ENCODE measurements at regions not wholly inside any gene's neighbourhood (a gene's known extent, or its start where the extent isn't known, plus 50 kb on each side); places are given as distances from the start of the nearest gene placed in this dataset.
"Not testable (repeated sequence)": the region's sequence is repeated elsewhere in the genome, so short reads cannot be mapped to it uniquely, and the experiment has no call there.

DNA sequence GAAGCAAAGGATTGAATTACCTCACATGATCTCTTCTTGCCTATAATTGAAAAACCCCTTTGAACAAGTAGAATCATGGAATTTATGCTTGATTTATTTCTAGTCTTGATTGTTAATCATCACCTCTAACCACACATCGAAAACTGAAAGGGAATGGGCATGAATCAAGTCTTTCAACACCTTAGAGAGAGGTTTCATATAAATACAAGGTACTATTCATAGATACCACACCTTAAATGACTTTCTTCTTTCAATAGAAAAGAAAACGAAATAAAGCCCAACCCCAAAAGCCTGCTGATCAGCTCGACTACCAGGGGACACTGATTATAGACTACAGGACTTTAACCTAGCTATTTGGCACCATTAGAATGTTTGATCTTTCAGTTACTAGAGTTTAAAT, 128.6 kb upstream of the PTPRZ1 start:
- DNase-seq (ENCODE audit: low read depth), result no peak

DNA sequence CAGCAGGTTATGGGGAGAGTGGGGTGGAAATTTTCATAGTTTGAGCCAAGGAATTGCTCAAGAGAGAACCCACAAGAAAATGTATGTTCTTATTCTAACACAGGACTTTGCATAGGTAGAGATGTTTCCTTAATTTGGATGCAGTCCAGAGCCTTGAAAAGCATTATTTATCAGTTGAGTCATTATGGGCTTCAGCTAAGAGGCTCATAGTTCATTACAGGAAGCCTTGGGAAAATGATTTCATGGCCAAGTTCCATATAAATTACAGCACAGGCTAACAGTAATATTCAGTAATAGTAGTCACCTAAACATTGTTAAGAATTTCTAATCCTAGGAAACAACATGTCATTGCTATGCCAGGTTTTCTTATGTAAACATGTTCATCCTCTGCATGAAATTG, 131.1 kb upstream of the PTPRZ1 start:
- DNase-seq (ENCODE audit: low read depth), result no peak

DNA sequence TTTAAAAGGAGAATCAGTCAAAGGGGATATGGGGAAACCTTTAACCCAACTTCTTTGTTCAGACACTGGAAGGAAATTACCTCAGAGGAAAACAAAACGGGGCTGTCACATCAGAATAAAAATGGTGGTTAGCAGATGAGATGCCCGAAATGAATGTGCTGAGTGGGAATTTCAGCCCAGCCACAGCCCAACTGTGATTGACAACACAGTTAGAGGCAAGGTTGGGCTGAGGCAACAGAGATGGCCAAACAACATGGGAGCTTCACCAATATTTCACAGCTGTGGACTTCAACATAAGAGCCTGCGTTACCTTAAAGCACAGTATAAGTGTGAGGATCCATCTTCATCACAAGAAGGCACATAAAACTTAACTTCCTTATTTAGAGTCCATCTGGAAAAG, 133.5 kb upstream of the PTPRZ1 start:
- no peak for DNase-seq (ENCODE audit: low read depth)

DNA sequence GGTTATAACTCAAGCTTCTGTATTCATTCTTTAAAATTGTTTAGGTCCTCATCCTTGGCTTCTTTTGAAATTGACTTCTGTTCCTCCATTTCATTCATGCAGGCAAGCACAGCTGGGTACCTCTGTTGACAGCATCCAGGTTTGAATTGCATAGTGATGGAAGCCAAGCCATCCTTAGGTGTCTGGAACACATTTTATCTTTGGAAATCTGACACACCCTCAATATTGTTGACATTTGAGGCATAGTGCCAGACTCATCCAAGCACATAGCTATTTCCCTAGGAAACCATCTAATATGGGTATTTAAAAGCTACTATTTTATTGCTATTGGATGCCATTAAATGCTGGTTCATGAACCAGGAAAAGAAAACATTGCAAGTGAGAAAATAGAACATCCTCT, 142.1 kb upstream of the PTPRZ1 start:
- DNase-seq (ENCODE audit: low read depth), result no peak

- DNase-seq (ENCODE audit: low read depth), result no peak
Measured at GRCh38 chr7:121714559-121715303, 158.2 kb upstream of the PTPRZ1 start.

DNA sequence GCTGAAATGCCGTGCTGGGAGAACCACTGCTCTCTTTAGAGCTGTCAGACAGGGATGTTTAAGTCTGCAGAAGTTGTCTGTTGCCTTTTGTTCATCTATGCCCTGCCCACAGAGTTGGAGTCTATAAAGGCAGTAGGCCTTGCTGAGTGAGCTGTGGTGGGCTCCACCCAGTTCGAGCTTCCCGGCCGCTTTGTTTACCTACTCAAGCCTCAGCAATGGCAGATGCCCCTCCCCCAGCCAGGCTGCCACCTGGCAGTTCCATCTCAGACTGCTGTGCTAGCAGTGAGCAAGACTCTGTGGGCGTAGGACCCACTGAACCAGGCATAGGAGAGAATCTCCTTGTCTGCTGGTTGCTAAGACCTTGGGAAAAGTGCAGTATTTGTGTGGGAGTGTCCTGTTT, 160.0 kb upstream of the PTPRZ1 start:
- DNase-seq (ENCODE audit: low read depth), result not testable (repeated sequence)

- no peak for DNase-seq (ENCODE audit: low read depth)
Measured at GRCh38 chr7:121697731-121698316, 175.1 kb upstream of the PTPRZ1 start.

- DNase-seq (ENCODE audit: low read depth), result no peak
Measured at GRCh38 chr7:121696954-121697353, 176.0 kb upstream of the PTPRZ1 start.

- DNase-seq (ENCODE audit: low read depth), result no peak
Measured at GRCh38 chr7:121689749-121690148, 183.2 kb upstream of the PTPRZ1 start.

DNA sequence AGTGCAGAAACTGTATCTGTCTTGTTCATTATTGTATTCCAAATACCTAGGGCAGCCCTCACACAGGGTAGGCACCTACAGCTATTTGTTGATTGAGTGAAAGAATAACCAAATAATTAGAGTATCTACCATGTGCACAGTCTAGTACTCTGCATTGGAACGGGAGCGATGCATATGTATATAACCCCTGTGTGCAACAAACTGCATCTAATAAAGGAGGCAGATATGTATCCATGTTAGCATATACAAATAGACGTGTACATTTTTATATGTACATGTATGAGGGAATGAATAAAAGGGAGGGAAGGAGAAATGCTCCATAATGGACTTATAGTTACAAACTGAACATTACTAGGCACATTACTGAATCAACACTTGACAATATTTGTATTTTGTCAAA, 191.3 kb upstream of the PTPRZ1 start:
- no peak for DNase-seq (ENCODE audit: low read depth)

- no peak for DNase-seq (ENCODE audit: low read depth)
Measured at GRCh38 chr7:121676168-121676567, 196.8 kb upstream of the PTPRZ1 start.

GRCh38 chr7:121674455-121674854, 198.5 kb upstream of the PTPRZ1 start:
- not testable (repeated sequence) for DNase-seq (ENCODE audit: low read depth)

DNA sequence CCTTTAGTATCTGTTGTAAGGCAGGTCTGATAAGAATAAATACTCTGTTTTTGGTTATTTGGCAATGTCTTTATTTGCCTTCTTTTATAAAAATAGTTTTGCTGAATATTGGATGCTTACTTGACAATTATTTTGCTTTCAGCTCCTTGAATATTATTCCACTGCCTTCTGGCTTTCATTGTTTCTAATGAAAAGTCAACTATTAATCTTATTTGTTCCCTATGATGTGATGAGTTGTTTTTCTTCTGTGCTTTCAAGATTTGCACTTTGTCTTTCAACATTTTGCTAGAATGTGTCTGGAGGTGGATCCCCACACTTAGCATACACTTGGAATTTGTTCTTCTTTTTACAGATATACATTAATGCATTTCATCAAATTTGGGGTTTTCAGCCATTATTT, 203.8 kb upstream of the PTPRZ1 start:
- DNase-seq (ENCODE audit: low read depth), result no peak

DNA sequence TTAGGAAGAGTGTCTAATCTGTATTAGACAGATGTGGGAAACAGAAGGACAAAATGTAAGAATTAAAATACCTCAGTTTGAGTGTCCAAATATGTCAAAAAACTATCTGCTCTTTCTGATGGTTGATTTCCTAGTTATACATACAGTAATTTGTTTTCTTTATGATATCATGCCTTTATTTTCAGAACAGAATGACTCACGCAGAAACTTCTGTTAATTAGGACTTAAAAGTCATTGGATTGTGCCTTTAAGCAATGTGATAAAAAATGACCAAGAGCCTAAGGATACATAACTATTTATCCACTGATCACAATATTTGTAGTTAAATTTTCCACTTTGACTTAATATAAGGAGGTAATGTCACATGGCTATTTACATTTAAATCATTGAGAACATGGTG, 206.7 kb upstream of the PTPRZ1 start:
- DNase-seq (ENCODE audit: low read depth), result no peak

DNA sequence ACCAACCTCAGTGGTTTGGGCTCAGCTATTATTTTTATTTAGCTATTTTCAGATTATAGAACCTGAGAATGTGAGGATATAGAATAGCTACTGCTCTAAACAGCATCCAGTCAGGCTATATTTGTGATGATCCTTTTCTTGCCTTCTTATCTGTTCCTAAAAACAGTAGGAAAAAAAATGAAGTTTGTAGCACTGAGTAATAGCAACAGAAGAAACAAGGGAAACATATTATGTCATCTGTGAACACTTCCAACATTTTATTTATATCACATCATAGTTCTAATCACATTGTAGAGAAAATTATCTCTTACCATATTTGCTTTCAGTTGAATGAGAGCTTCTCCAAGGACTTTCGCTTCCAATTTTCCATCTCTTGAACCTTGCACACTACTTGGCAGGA, 229.6 kb upstream of the PTPRZ1 start:
- no peak for DNase-seq (ENCODE audit: low read depth)

- no peak for DNase-seq (ENCODE audit: low read depth)
Measured at GRCh38 chr7:121639705-121640104, 233.3 kb upstream of the PTPRZ1 start.

DNA sequence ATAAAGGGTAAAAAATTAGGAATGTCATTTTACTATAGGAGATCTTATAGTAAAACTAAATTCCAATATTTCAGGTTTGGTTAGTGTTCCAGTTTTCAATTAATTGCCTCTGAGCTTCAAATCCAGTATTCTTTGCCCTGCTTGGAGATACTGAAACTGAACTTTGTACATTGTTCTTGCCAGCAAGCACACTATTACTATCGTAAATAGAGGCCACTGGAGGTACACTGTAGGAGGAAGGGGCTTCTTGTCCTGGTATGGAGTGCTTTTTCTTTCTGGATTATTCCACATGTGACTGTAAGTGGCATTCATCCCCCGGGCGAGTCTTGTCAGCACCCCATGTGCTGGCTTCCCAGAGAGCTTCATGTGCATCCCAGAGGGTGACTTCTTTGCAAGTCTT, 234.7 kb upstream of the PTPRZ1 start:
- DNase-seq (ENCODE audit: low read depth), result no peak

DNA sequence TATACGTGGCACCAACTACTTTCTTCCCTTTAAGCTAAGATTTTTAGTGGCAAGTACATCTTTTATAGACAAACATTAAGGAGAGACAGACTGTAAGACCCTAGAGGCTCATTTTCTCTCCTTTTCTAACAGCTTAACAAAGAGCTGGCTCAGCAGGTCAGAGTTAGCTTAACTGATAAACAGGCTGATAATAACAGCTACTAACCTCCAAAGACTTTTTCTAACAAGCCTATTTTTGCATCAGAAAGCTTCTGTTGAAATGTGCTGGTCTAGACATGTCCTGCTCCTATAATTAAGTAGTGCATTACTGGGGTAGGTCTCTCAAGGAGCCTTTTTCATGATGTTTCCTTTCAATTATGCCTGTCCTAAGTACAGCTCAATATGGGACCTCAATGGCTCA, 238.2 kb upstream of the FAM3C start:
- DNase-seq (ENCODE audit: low read depth), result no peak

DNA sequence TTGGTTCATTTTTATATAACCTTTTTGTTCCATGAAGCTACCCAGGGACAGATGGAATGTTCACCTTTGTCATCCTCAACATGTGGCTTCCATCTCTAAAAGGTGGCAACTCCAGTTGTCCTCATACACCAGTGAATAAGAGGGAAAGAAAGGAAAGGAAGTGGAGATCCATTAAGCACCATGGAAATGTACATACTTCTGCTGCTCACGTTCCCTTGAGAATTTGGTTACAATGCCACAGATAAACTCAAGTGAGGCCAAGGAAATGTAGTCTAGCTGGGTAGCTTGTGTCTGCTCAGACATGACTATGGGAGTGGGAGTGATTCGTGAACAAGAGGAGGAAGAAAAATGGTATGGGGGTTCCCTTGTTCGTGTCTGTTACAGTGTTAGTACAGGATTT, 237.1 kb upstream of the FAM3C start:
- no peak for DNase-seq (ENCODE audit: low read depth)

DNA sequence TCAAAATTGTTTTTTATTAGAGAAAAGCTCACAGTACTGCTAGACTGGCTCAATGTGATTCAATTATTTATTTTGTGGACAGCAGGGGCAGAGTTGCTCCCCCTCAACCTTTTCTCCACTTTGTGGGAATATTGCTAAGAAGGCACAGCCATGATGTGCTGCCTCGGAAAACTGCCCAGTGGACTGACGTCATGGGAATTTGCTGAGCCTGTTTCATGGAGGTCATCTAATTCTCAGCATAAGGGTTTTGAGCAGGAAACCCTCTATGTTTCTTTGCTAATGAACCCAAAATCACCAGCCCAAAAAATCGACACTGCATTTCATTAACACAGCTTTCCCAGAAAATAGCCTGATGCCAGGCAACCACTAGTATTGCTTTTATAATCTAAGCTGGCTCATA, 228.8 kb upstream of the FAM3C start:
- no peak for DNase-seq (ENCODE audit: low read depth)

- no peak for DNase-seq (ENCODE audit: low read depth)
Measured at GRCh38 chr7:121623130-121623872, 227.2 kb upstream of the FAM3C start.

- DNase-seq (ENCODE audit: low read depth), result no peak
Measured at GRCh38 chr7:121621937-121622336, 225.8 kb upstream of the FAM3C start.

- no peak for DNase-seq (ENCODE audit: low read depth)
Measured at GRCh38 chr7:121620953-121621606, 225.0 kb upstream of the FAM3C start.

Data from stimulated activated CD8-positive, alpha-beta memory T cell treated with anti-CD3 and anti-CD28 coated beads, Interleukin-12 subunit alpha, Interleukin-12 subunit beta, amount 100 ng/mL, for 1 hour (primary cell).